Urinary bladder (tissue), 3 donors: ENCODE measurements at regions not wholly inside any gene's neighbourhood (a gene's known extent, or its start where the extent isn't known, plus 50 kb on each side); places are given as distances from the start of the nearest gene placed in this dataset.

Experiments
- DNase-seq: peaks from one replicate; pipeline ENCODE4 v3.0.0-alpha.2; 2015; ENCODE audit errors: extremely low spot score
- H3K27ac ChIP-seq: one replicate; pipeline ENCODE4 v1.5.1; 2013; ENCODE audit warnings: low read depth, mild to moderate bottlenecking, moderate library complexity
- H3K36me3 ChIP-seq: one replicate; pipeline ENCODE4 v1.6.1; 2013; ENCODE audit warnings: mild to moderate bottlenecking, moderate library complexity; ENCODE audit not compliant: insufficient read depth
- H3K4me1 ChIP-seq: one replicate; pipeline ENCODE4 v1.6.1; 2013; ENCODE audit warnings: mild to moderate bottlenecking, moderate library complexity; ENCODE audit not compliant: insufficient read depth
- H3K4me3 ChIP-seq: one replicate; pipeline ENCODE4 v1.5.1; 2013; ENCODE audit warnings: low read depth, low read length
- WGBS: extraction: QIAGEN DNeasy Blood & Tissue Kit; methylation state at CpG from one replicate; pipeline ENCODE4 v1.1.7; 2013; 5-methylcytosine and 5-hydroxymethylcytosine counted together
- donor health status: healthy with polysubstance abuse.
- donor health status: healthy.

- no peak overlapping the region for H3K27ac ChIP-seq
- WGBS, result 54% methylated on average over 2 of the region's 2 CpGs
Observed at GRCh38 chr14:80395031-80395430, 183.7 kb upstream of the DIO2 start.

DNA sequence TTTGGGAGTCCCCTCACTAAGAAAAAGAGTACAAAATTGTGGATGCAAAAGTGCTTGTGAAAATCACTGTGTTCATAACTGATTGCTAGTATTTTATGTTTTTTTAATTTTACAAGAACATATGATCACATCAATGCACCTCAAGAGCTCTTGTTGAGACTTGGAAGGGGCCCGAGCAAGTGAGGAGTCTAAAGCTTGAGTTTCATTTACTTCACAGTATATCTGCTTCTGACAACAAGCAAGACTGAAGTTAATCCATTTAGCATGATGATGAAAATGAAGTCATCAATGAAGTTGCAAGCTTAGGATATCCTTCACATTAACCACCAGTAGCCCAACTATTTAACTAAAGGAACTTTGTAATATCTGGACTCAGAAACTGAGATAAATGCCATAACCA, 182.5 kb upstream of the DIO2 start:
- no peak for DNase-seq
- Histone ChIP-seq H3K4me3 (no peak overlapping the region), H3K27ac (no peak overlapping the region), H3K4me1 (no peaks in the 10 kb centered on the region), H3K36me3 (no peaks in the 10 kb centered on the region)
- WGBS, result 31% methylated on average over 1 of the region's 1 CpG

More at GRCh38 chr14:80395031-80395430, 183.7 kb upstream of the DIO2 start:
- no peaks in the 10 kb centered on the region for H3K36me3 ChIP-seq
- H3K4me1 ChIP-seq, result no peaks in the 10 kb centered on the region
- no peak for DNase-seq
- H3K4me3 ChIP-seq, result no peak overlapping the region

DNA sequence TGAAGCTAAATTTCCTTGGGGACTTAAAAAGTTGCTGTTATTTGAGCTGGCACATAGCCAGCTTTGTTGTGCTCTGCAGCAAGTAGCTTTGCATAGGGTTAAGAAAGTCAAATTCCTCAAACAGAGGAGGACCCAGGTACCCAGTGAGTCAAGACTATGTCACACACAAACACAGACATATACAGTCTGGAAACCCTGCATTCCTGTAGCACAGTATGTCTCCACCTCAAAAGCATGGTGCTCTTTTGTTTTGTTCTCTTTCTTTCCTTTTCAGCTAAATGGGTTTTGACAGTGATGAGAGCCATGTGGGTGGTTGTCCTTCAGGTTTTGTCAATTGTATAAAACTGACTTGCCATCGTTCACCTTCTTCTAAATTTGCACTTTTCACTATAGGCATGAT, 179.6 kb upstream of the DIO2 start:
- no peak for DNase-seq
- no peaks in the 10 kb centered on the region for H3K36me3 ChIP-seq
- H3K4me1 ChIP-seq, result no peaks in the 10 kb centered on the region
- no peak overlapping the region for H3K27ac ChIP-seq
- 79% methylated on average over 1 of the region's 1 CpG for WGBS
- no peak overlapping the region for H3K4me3 ChIP-seq

GRCh38 chr14:80388980-80389711, 177.8 kb upstream of the DIO2 start:
- Histone ChIP-seq H3K27ac (no peak overlapping the region), H3K4me1 (no peaks in the 10 kb centered on the region), H3K4me3 (no peak overlapping the region), H3K36me3 (no peaks in the 10 kb centered on the region)
- 43% methylated on average over 2 of the region's 2 CpGs for WGBS
- no peak for DNase-seq

DNA sequence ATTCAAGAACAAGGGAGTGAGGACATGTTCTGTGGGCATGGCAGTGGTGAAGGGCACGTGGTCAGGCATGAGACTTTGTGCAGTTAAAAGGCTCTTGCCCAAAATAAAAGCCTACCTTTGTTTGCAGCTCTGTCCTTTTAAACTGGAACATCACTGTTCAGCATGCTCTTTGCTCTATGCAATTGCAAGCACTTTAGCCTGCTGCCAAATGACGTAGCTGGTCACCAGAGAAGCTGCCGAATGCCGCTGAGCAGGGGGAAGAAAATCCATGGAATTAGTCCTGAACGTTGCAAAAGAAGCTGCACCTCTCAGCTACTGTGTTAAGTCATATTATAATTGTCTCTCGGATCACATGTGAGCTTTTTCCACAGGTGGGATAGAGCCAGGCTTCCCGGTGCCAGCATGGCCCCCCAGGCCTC, 176.3 kb upstream of the DIO2 start:
- no peaks in the 10 kb centered on the region for H3K36me3 ChIP-seq
- no peak overlapping the region for H3K4me3 ChIP-seq
- WGBS, result 77% methylated on average over 7 of the region's 7 CpGs
- H3K27ac ChIP-seq, result no peak overlapping the region
- DNase-seq, result no peak
- no peaks in the 10 kb centered on the region for H3K4me1 ChIP-seq

GRCh38 chr14:80385336-80385735, 174.0 kb upstream of the DIO2 start:
- WGBS, result 88% methylated on average over 3 of the region's 3 CpGs
- Histone ChIP-seq H3K36me3 (no peaks in the 10 kb centered on the region), H3K4me3 (no peak overlapping the region), H3K4me1 (no peaks in the 10 kb centered on the region), H3K27ac (no peak overlapping the region)
- DNase-seq, result no peak

DNA sequence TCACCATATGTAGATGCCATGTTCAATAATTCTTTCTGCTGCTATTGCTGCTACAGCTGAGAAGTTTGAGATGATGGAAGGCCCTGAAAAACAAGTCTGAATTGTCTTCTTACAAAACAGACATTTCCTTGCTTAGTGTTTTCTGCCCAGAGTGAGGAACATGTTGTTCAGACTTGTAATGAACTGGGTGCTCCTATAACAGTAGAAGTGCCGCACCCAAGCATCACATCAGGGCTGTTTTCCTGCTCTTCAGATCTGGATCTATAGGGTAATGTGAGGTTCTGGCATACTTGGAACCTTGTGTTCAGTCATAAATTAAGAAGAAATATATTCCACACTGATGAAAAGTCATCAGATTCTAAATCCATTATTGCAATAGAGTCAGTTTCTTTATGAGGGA, 171.9 kb upstream of the DIO2 start:
- DNase-seq, result no peak
- WGBS, result 97% methylated on average over 1 of the region's 1 CpG
- no peaks in the 10 kb centered on the region for H3K36me3 ChIP-seq
- H3K4me3 ChIP-seq, result no peak overlapping the region
- H3K4me1 ChIP-seq, result no peaks in the 10 kb centered on the region
- no peak overlapping the region for H3K27ac ChIP-seq

- Histone ChIP-seq H3K4me3 (no peak overlapping the region), H3K4me1 (no peaks in the 10 kb centered on the region), H3K27ac (no peak overlapping the region), H3K36me3 (no peaks in the 10 kb centered on the region)
- no peak for DNase-seq
- WGBS, result 89% methylated on average over 5 of the region's 5 CpGs
Observed at GRCh38 chr14:80381807-80382363, 170.6 kb upstream of the DIO2 start.

DNA sequence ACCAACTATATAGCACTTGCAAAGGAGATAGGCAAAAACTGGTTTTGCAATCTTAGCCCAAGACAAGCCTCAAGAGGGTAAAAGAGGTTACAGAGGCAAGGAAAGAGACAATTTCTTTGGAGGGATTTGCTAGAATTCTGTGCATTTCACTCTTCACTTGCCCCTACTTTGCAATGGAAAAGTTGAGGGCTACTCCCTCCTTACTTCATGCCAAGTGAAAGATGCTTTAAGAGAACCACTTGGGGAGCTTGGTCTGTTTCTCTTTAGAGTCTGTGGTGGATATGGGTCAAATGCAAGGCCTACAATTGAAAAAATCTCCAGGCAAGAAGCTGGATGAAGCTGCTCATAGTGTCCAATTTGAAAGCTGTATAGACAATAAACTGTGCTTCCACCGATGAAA, 167.7 kb upstream of the DIO2 start:
- H3K27ac ChIP-seq, result no peak overlapping the region
- no peak for DNase-seq
- H3K4me1 ChIP-seq, result no peaks in the 10 kb centered on the region
- no peak overlapping the region for H3K4me3 ChIP-seq
- H3K36me3 ChIP-seq, result no peaks in the 10 kb centered on the region
- WGBS, result 51% methylated on average over 1 of the region's 1 CpG

DNA sequence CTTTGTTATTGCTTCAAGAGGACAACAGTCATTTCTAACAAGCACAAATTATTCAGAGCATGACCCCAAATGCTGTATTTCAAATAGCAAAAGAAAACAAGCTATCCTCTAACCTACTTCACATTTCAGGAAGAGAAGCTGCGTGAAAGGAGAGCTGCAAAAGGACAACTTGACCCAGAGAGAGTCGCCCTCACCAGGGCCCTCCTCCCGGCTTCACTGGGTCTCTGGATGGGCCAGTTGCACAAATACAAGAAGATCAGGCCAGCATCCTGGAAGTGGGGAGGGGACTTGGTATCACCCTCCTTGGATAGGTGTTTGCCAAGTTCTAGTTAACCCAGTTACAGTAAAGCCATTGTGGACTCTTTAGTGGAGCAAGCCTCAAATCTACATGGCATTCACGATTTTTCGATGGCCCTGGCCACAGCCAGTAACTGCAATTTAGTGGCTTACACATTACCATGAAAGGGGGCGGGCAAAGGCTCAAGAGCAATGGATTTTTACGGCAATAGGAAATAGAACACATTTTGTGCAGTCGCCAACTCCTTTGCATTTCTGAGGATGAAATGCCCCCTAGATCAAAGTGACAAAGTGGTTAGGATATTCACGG, 166.9 kb upstream of the DIO2 start:
- H3K36me3 ChIP-seq, result no peaks in the 10 kb centered on the region
- H3K4me1 ChIP-seq, result no peaks in the 10 kb centered on the region
- 86% methylated on average over 9 of the region's 9 CpGs for WGBS
- no peak for DNase-seq
- no peak overlapping the region for H3K4me3 ChIP-seq
- no peak overlapping the region for H3K27ac ChIP-seq

- no peaks in the 10 kb centered on the region for H3K4me1 ChIP-seq
- DNase-seq, result no peak
- no peak overlapping the region for H3K27ac ChIP-seq
- H3K4me3 ChIP-seq, result no peak overlapping the region
- WGBS, result 51% methylated on average over 2 of the region's 2 CpGs
- H3K36me3 ChIP-seq, result no peaks in the 10 kb centered on the region
Observed at GRCh38 chr14:80364816-80365215, 153.5 kb upstream of the DIO2 start.

GRCh38 chr14:80364274-80364673, 153.0 kb upstream of the DIO2 start:
- no peak for DNase-seq
- H3K27ac ChIP-seq, result no peak overlapping the region
- H3K4me3 ChIP-seq, result no peak overlapping the region
- H3K36me3 ChIP-seq, result no peaks in the 10 kb centered on the region
- no peaks in the 10 kb centered on the region for H3K4me1 ChIP-seq
- 50% methylated on average over 1 of the region's 1 CpG for WGBS

DNA sequence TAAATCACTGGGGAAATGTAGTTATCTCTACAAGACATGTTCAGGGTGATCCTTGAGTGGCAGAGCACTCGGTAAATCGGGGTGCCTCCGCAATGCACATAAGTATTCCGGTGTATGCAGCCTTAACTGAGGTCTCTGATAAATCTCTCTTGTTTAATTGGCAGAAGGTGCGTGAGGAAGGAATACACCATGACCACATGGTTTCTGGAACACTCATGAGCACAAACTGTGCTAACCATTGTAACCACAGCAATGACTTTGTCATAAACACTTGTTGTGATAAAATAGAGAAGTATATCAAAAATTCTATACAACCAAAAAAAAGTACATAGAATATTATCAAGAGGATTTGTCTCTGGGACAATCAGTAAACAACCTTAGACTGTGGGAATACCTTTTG, 146.8 kb upstream of the DIO2 start:
- no peak overlapping the region for H3K4me3 ChIP-seq
- 84% methylated on average over 5 of the region's 5 CpGs for WGBS
- no peak for DNase-seq
- no peaks in the 10 kb centered on the region for H3K4me1 ChIP-seq
- H3K36me3 ChIP-seq, result no peaks in the 10 kb centered on the region
- no peak overlapping the region for H3K27ac ChIP-seq

- H3K4me3 ChIP-seq, result no peak overlapping the region
- H3K4me1 ChIP-seq, result no peaks in the 10 kb centered on the region
- H3K36me3 ChIP-seq, result no peaks in the 10 kb centered on the region
- H3K27ac ChIP-seq, result no peak overlapping the region
- WGBS, result 66% methylated on average over 2 of the region's 2 CpGs
- no peak for DNase-seq
Observed at GRCh38 chr14:80356413-80356812, 145.1 kb upstream of the DIO2 start.
